ENCODE measurements at regions not wholly inside any gene's neighbourhood (a gene's known extent, or its start where the extent isn't known, plus 50 kb on each side); places are given as distances from the start of the nearest gene placed in this dataset.

DNA sequence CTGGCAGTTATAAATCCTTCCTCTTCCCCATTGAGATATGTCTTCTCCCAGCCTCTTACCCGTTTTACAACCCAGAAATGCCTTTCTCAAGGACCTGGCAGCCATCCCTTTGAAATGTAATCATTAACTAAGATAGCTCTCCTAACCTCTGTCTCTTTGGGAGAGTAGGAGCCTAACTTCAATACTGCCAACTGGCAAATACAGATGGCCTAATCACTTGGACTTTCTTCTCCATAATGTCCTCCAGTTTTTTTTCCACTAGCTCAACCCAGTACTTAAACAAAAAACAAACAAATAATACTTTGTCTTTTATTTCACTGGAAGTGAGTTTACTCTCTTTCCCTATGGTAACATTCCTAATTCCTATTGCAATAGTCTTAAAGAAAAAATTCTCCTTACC is 1391.1 kb downstream of the SUCLG1 start:
- Mint-ChIP-seq H3K4me1 (ENCODE audit: low read depth) (peaks cover 6% of the 10 kb centered on the region), H3K9me3 (ENCODE audit: low read depth) (peaks cover 5% of the 10 kb centered on the region), H3K4me3 (ENCODE audit: unreplicated experiment) (no peak overlapping the region), H3K27me3 (ENCODE audit: low read depth) (peaks cover 4% of the 10 kb centered on the region), H3K36me3 (ENCODE audit: low read depth) (no peaks in the 10 kb centered on the region), H3K27ac (ENCODE audit: unreplicated experiment) (no peak overlapping the region)
- DNase-seq (ENCODE audit: low spot score): no peak
- TF ChIP-seq CTCF (IDR thresholded peaks at IDR 0.05): no peak

GRCh38 chr2:83063933-83064332 is 1395.1 kb downstream of the SUCLG1 start:
- no peak overlapping the region for H3K4me3 Mint-ChIP-seq (ENCODE audit: unreplicated experiment)
- DNase-seq (ENCODE audit: low spot score): no peak
- H3K27me3 Mint-ChIP-seq (ENCODE audit: low read depth): no peaks in the 10 kb centered on the region
- no peak for TF ChIP-seq CTCF (IDR thresholded peaks at IDR 0.05)
- no peaks in the 10 kb centered on the region for H3K36me3 Mint-ChIP-seq (ENCODE audit: low read depth)
- H3K27ac Mint-ChIP-seq (ENCODE audit: unreplicated experiment): no peak overlapping the region
- H3K4me1 Mint-ChIP-seq (ENCODE audit: low read depth): no peaks in the 10 kb centered on the region
- peaks cover 5% of the 10 kb centered on the region for H3K9me3 Mint-ChIP-seq (ENCODE audit: low read depth)

- no peak overlapping the region for H3K4me3 Mint-ChIP-seq (ENCODE audit: unreplicated experiment)
- peaks cover 1% of the 10 kb centered on the region for H3K36me3 Mint-ChIP-seq (ENCODE audit: low read depth)
- no peak overlapping the region for H3K27ac Mint-ChIP-seq (ENCODE audit: unreplicated experiment)
- no peaks in the 10 kb centered on the region for H3K27me3 Mint-ChIP-seq (ENCODE audit: low read depth)
- H3K9me3 Mint-ChIP-seq (ENCODE audit: low read depth): peaks cover 9% of the 10 kb centered on the region
- no peaks in the 10 kb centered on the region for H3K4me1 Mint-ChIP-seq (ENCODE audit: low read depth)
- no peak for DNase-seq (ENCODE audit: low spot score)
- TF ChIP-seq CTCF (IDR thresholded peaks at IDR 0.05): no peak
These were observed 1395.6 kb downstream of the SUCLG1 start for GRCh38 chr2:83063511-83063910.

DNA sequence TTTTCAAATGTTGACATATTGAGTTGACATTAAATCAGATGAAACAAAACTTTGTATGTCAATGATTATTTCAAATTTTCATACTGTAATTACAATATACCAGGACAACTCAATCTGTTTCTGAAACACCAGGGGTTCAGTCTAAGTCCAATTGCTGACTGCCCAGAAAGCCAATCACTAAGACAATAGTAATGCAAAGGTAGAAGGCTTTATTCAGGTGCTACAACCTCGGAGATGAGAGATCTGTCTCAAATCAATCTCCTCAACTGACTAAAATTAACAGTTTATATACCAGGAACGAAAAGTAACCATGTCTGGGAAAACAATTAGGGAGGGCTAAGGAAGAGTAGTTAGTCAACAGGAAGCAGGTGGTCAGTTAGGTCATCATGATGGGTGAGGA is 1400.4 kb downstream of the SUCLG1 start:
- Mint-ChIP-seq H3K27me3 (ENCODE audit: low read depth) (no peaks in the 10 kb centered on the region), H3K4me3 (ENCODE audit: unreplicated experiment) (no peak overlapping the region), H3K36me3 (ENCODE audit: low read depth) (peaks cover 1% of the 10 kb centered on the region), H3K27ac (ENCODE audit: unreplicated experiment) (no peak overlapping the region), H3K9me3 (ENCODE audit: low read depth) (peaks cover 10% of the 10 kb centered on the region), H3K4me1 (ENCODE audit: low read depth) (peaks cover 19% of the 10 kb centered on the region)
- TF ChIP-seq CTCF (IDR thresholded peaks at IDR 0.05): no peak
- no peak for DNase-seq (ENCODE audit: low spot score)

GRCh38 chr2:83055376-83056010 is 1403.6 kb downstream of the SUCLG1 start:
- Mint-ChIP-seq H3K27me3 (ENCODE audit: low read depth) (no peaks in the 10 kb centered on the region), H3K4me1 (ENCODE audit: low read depth) (peaks cover 22% of the 10 kb centered on the region), H3K36me3 (ENCODE audit: low read depth) (peaks cover 1% of the 10 kb centered on the region), H3K4me3 (ENCODE audit: unreplicated experiment) (no peak overlapping the region), H3K27ac (ENCODE audit: unreplicated experiment) (peak overlapping the region; percentile 20), H3K9me3 (ENCODE audit: low read depth) (peaks cover 12% of the 10 kb centered on the region)
- no peak for DNase-seq (ENCODE audit: low spot score)
- no peak for TF ChIP-seq CTCF (IDR thresholded peaks at IDR 0.05)

Measured in chondrocyte (in vitro differentiated cells).